CD4-positive, CD25-positive, alpha-beta regulatory T cell (primary cell): ENCODE measurements at regions not wholly inside any gene's neighbourhood (a gene's known extent, or its start where the extent isn't known, plus 50 kb on each side); places are given as distances from the start of the nearest gene placed in this dataset.

ENCODE experiments used
- ATAC-seq, 2 donors: fragments of 150-1000 bp; cut with Tn5 transposase; one replicate each; pipeline ENCODE4 v1.10.0; 2021; ENCODE audit warnings: low read depth in 2 of 2, moderate number of reproducible peaks in 2 of 2, moderate library complexity in 1 of 2
- DNase-seq, 3 donors: peaks; one replicate each; pipeline versions ENCODE4 v3.0.0 to v3.0.0-alpha.2; 2012 to 2022; ENCODE audit warnings: mixed read lengths in 1 of 3
- H3K27ac ChIP-seq: one replicate; pipeline ENCODE4 v1.7.0; 2013; ENCODE audit warnings: mild to moderate bottlenecking, low read length; ENCODE audit not compliant: insufficient read depth, poor library complexity, severe bottlenecking
- H3K27me3 ChIP-seq: one replicate; pipeline ENCODE4 v1.7.0; 2013; ENCODE audit warnings: low read length; ENCODE audit not compliant: control insufficient read depth, insufficient read depth
- H3K36me3 ChIP-seq: one replicate; pipeline ENCODE4 v1.7.0; 2013; ENCODE audit warnings: mild to moderate bottlenecking, low read length, moderate library complexity; ENCODE audit not compliant: control insufficient read depth, insufficient read depth
- H3K4me1 ChIP-seq: 2 replicates; pipeline ENCODE4 v1.7.0; 2013; ENCODE audit warnings: mild to moderate bottlenecking, low read length; ENCODE audit not compliant: insufficient read depth, control insufficient read depth, poor library complexity, severe bottlenecking
- H3K4me3 ChIP-seq: one replicate; pipeline ENCODE4 v1.7.0; 2013; ENCODE audit warnings: low read depth, mild to moderate bottlenecking, low read length, moderate library complexity
- H3K9me3 ChIP-seq, 2 experiments: 1 replicate in 1 of 2; 2 replicates in 1 of 2; pipeline ENCODE4 v1.7.0; 2013; ENCODE audit warnings: low read length in 2 of 2, mild to moderate bottlenecking in 1 of 2, moderate library complexity in 1 of 2; ENCODE audit not compliant: control insufficient read depth in 2 of 2
- H3K27ac Mint-ChIP-seq, 3 donors: one replicate each; pipeline ENCODE4 v1.8.0; 2020 to 2022; ENCODE audit warnings: mild to moderate bottlenecking in 3 of 3, mixed read lengths in 3 of 3, moderate library complexity in 2 of 3
- H3K27me3 Mint-ChIP-seq: one replicate; pipeline ENCODE4 v1.8.0; 2022; ENCODE audit warnings: mild to moderate bottlenecking, mixed read lengths
- H3K36me3 Mint-ChIP-seq: one replicate; pipeline ENCODE4 v1.8.0; 2020; ENCODE audit warnings: mixed read lengths
- H3K4me1 Mint-ChIP-seq, 4 donors: one replicate each; pipeline ENCODE4 v1.8.0; 2020 to 2022; ENCODE audit warnings: mixed read lengths in 4 of 4, mild to moderate bottlenecking in 1 of 4
- H3K4me3 Mint-ChIP-seq, 4 donors: one replicate each; pipeline ENCODE4 v1.8.0; 2020 to 2022; ENCODE audit warnings: mild to moderate bottlenecking in 4 of 4, mixed read lengths in 4 of 4, moderate library complexity in 3 of 4
- H3K9me3 Mint-ChIP-seq, 7 donors: one replicate each; pipeline ENCODE4 v1.8.0; 2020 to 2022; ENCODE audit warnings: mixed read lengths in 7 of 7, mild to moderate bottlenecking in 3 of 7, moderate library complexity in 2 of 7

DNA sequence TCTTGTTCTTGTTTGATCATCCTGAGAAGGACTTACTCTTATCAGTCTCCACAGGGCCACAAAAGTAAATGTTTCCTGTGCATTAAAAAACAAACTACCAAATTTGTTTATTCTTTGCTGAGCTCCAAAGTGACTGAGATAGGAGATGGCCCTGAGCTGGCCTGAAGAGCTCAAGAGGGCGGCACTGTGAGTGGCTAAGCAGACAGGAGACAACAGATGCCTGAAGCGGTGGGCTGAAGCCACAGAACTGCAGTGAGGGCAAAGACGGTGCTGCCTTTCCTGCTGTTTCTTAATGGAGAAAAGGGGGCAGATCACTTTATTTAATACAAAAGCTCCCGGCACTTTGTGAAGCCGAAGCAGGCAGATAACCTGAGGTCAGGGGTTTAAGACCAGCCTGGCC lies 379.6 kb downstream of the ARL4A start:
- ATAC-seq = no peak
- no peaks in the 10 kb centered on the region for H3K9me3 ChIP-seq
- DNase-seq = no peak
- Mint-ChIP-seq H3K9me3 (no peaks in the 10 kb centered on the region), H3K4me1 (no peaks in the 10 kb centered on the region), H3K36me3 (no peaks in the 10 kb centered on the region), H3K27ac (no peak overlapping the region), H3K4me3 (no peak overlapping the region), H3K27me3 (peaks cover 8% of the 10 kb centered on the region)
- H3K27ac ChIP-seq = no peak overlapping the region
- no peaks in the 10 kb centered on the region for H3K4me1 ChIP-seq
- H3K4me3 ChIP-seq = no peak overlapping the region
- H3K27me3 ChIP-seq = no peaks in the 10 kb centered on the region
- no peaks in the 10 kb centered on the region for H3K36me3 ChIP-seq

DNA sequence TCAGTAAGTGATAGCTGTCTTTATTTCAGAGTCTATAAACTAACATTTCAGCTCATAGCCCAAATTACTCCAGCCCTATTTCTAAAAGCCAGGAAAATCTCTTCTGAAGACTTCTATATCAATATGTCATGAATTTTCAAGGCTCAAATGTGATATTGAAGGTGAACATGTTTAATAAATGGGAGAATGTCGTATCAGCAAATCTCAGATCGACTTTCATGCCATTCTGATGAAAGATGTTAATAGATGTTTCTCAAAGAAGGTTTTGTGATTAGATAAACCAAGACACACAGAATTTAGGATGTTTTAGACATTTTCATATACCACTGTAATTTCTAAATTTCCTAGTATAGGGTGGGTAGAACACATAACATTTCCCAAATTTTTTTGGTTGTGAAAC lies 380.6 kb downstream of the ARL4A start:
- H3K4me3 Mint-ChIP-seq = no peak overlapping the region
- Histone ChIP-seq H3K4me3 (no peak overlapping the region), H3K4me1 (no peaks in the 10 kb centered on the region), H3K36me3 (no peaks in the 10 kb centered on the region), H3K27ac (no peak overlapping the region), H3K9me3 (no peaks in the 10 kb centered on the region), H3K27me3 (no peaks in the 10 kb centered on the region)
- no peaks in the 10 kb centered on the region for H3K9me3 Mint-ChIP-seq
- no peak for ATAC-seq
- peaks cover 8% of the 10 kb centered on the region for H3K27me3 Mint-ChIP-seq
- no peak for DNase-seq
- H3K27ac Mint-ChIP-seq = no peak overlapping the region
- no peaks in the 10 kb centered on the region for H3K4me1 Mint-ChIP-seq
- H3K36me3 Mint-ChIP-seq = no peaks in the 10 kb centered on the region

DNA sequence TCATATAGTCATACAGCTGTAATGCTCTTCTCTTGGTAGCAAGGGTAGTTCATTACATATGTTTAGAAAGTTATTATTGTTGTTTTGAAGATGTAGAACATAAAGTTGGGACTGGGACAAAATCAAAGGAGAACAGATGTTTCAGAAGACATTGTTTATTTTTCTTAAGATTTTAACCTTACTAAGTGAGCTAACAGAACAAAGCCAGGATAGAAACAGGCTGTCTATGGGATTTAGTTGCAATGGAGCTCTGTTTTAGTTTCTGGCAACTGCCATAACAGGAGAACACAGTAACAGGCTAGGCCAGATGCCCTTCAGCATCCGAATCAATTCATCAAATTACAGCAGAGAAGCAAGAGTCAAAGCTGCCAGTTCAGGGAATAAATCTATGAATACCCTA lies 382.4 kb downstream of the ARL4A start:
- Histone ChIP-seq H3K4me1 (no peaks in the 10 kb centered on the region), H3K27ac (no peak overlapping the region), H3K9me3 (no peaks in the 10 kb centered on the region), H3K4me3 (no peak overlapping the region), H3K36me3 (no peaks in the 10 kb centered on the region), H3K27me3 (no peaks in the 10 kb centered on the region)
- ATAC-seq (no peak), DNase-seq (no peak)
- H3K4me3 Mint-ChIP-seq = no peak overlapping the region
- no peak overlapping the region for H3K27ac Mint-ChIP-seq
- H3K27me3 Mint-ChIP-seq = peaks cover 4% of the 10 kb centered on the region
- H3K9me3 Mint-ChIP-seq = no peaks in the 10 kb centered on the region
- no peaks in the 10 kb centered on the region for H3K4me1 Mint-ChIP-seq
- H3K36me3 Mint-ChIP-seq = no peaks in the 10 kb centered on the region

DNA sequence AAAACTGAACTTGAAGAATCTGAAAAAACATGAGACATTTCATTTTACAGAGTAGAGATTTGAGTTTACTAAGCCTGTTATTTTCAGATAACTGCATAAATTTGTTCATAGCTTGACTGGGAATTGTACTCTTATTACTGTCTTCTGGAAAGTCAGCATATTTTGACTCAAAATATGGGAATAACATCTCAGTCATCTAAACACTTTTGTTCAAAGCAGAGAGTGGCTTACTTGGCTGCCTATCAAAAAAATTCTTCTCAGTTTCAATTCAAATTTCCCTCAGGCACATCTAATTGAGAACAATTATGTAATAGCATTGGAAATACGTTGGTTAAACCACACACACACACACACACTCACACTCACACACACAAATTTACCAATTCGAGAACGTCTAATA lies 384.6 kb downstream of the ARL4A start:
- no peak overlapping the region for H3K4me3 Mint-ChIP-seq
- H3K9me3 Mint-ChIP-seq = no peaks in the 10 kb centered on the region
- Histone ChIP-seq H3K36me3 (no peaks in the 10 kb centered on the region), H3K27me3 (no peaks in the 10 kb centered on the region), H3K9me3 (no peaks in the 10 kb centered on the region), H3K4me3 (no peak overlapping the region), H3K27ac (no peak overlapping the region), H3K4me1 (no peaks in the 10 kb centered on the region)
- H3K4me1 Mint-ChIP-seq = no peaks in the 10 kb centered on the region
- H3K27ac Mint-ChIP-seq = no peak overlapping the region
- DNase-seq (no peak), ATAC-seq (no peak)
- H3K36me3 Mint-ChIP-seq = no peaks in the 10 kb centered on the region
- H3K27me3 Mint-ChIP-seq = peaks cover 4% of the 10 kb centered on the region

DNA sequence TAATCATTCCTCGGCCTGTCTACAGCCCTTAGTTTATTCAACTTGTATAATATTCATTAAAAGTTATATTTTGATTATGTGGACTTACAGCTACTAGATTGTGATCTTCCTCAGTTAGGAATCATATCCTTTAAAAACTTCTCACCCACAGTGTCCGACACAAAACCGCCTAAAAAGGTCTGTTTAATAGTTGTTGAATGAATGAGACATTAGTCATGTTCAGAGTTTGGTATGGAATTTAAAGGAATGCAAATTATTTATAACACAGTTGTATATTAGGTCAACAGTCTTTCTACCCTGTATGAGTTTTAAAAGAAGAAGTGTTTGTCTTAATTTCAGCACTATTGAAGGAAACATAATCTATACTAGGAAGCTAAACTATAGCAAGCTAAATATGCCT lies 390.0 kb downstream of the ARL4A start:
- H3K27me3 ChIP-seq = no peaks in the 10 kb centered on the region
- Mint-ChIP-seq H3K4me1 (no peaks in the 10 kb centered on the region), H3K27me3 (no peaks in the 10 kb centered on the region), H3K36me3 (no peaks in the 10 kb centered on the region), H3K4me3 (no peak overlapping the region), H3K27ac (no peak overlapping the region), H3K9me3 (no peaks in the 10 kb centered on the region)
- ATAC-seq (no peak), DNase-seq (no peak)
- no peaks in the 10 kb centered on the region for H3K4me1 ChIP-seq
- H3K36me3 ChIP-seq = no peaks in the 10 kb centered on the region
- no peak overlapping the region for H3K4me3 ChIP-seq
- H3K9me3 ChIP-seq = no peaks in the 10 kb centered on the region
- H3K27ac ChIP-seq = no peak overlapping the region

DNA sequence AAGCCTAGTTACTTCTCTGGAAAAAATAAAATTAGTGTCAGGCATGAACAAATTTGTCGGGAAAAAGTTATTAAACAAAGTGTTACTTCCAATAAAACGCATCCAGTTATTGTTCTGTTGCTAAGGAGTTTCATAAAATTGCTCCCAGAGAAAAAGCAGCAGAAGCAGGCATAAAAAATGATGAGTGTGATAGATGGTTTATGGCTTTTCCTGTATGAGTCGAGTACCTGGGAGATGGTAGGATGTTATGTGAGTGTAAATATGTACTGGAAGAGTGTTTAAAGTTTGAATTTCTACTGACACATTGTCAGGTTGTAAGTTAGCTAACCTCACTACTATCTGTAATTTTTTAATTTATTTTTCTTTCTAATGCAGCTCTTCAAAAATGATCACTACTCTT lies 390.7 kb downstream of the ARL4A start:
- Mint-ChIP-seq H3K4me1 (no peaks in the 10 kb centered on the region), H3K27me3 (no peaks in the 10 kb centered on the region), H3K9me3 (no peaks in the 10 kb centered on the region), H3K27ac (no peak overlapping the region), H3K4me3 (no peak overlapping the region), H3K36me3 (no peaks in the 10 kb centered on the region)
- H3K27me3 ChIP-seq = no peaks in the 10 kb centered on the region
- H3K4me3 ChIP-seq = no peak overlapping the region
- H3K27ac ChIP-seq = no peak overlapping the region
- H3K9me3 ChIP-seq = no peaks in the 10 kb centered on the region
- DNase-seq (no peak), ATAC-seq (no peak)
- no peaks in the 10 kb centered on the region for H3K4me1 ChIP-seq
- H3K36me3 ChIP-seq = no peaks in the 10 kb centered on the region

DNA sequence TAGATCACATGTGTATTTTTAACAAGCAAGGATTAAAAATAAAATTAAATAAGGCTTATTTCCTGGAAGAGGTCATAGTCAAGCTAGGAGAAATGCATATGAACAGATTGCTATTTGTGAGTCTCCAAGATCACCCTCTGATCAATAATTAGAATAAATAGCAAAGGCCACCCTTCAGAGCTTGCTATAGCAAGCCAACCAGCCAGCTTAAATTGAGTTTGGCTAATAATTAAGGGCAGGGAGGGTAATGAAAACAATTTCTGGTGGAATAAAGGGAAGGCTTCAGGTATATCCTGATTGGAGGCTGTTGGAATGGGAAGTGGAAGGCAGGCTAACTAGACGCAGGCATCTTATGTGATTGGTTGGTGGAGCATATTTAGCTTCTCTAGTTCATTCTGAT lies 403.5 kb downstream of the ARL4A start:
- ATAC-seq (no peak), DNase-seq (no peak)
- Mint-ChIP-seq H3K27me3 (no peaks in the 10 kb centered on the region), H3K4me1 (no peaks in the 10 kb centered on the region), H3K9me3 (peaks cover 0 to 5% (median 0%) of the 10 kb centered on the region in 7 donors), H3K27ac (no peak overlapping the region), H3K36me3 (no peaks in the 10 kb centered on the region), H3K4me3 (no peak overlapping the region)
- H3K4me1 ChIP-seq = no peaks in the 10 kb centered on the region
- no peak overlapping the region for H3K4me3 ChIP-seq
- H3K27ac ChIP-seq = no peak overlapping the region
- no peaks in the 10 kb centered on the region for H3K36me3 ChIP-seq
- no peaks in the 10 kb centered on the region for H3K9me3 ChIP-seq
- no peaks in the 10 kb centered on the region for H3K27me3 ChIP-seq

DNA sequence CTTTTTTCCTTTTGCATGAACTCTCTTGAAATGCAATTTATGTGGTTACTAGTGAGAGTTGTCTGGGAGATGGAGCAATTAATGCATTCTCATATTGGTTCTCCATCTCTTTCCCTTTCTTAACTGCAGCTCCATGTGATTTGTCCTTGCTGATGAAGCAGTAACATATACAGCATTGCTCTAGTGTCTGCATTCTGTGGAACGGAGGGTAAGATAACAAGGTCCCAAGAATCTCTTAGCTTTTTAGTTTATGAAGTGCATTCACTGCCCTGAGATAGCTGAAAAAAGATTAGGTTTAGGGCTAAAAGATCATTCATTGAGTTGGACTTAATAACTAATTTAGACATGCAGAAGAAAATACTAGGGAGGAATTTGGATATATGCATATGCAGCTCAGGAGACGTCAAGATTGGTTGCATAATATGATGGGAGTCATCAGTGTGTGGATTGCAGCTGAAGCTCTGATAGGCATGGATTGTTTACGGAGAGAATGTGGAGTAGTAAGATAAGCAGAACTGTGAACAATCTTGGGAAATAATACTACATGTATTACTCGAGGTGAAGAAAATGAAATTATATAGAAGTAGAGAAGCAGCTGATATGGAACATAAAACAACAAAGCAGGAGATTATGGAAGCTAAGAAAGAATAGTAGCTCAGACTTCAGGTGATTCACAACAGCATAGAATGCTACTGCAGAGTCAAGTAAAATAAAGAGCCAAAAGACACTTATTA lies 404.7 kb downstream of the ARL4A start:
- no peaks in the 10 kb centered on the region for H3K36me3 ChIP-seq
- Mint-ChIP-seq H3K4me1 (no peaks in the 10 kb centered on the region), H3K27ac (no peak overlapping the region), H3K36me3 (no peaks in the 10 kb centered on the region), H3K4me3 (no peak overlapping the region), H3K27me3 (no peaks in the 10 kb centered on the region), H3K9me3 (peaks cover 0 to 5% (median 0%) of the 10 kb centered on the region in 7 donors)
- DNase-seq (no peak), ATAC-seq (no peak)
- H3K27me3 ChIP-seq = no peaks in the 10 kb centered on the region
- H3K4me3 ChIP-seq = no peak overlapping the region
- no peak overlapping the region for H3K27ac ChIP-seq
- no peaks in the 10 kb centered on the region for H3K4me1 ChIP-seq
- H3K9me3 ChIP-seq = no peaks in the 10 kb centered on the region
